MM.1S (cell line): ENCODE measurements at regions not wholly inside any gene's neighbourhood (a gene's known extent, or its start where the extent isn't known, plus 50 kb on each side); places are given as distances from the start of the nearest gene placed in this dataset.

Experiments
- DNase-seq: peaks from one replicate; pipeline ENCODE4 v3.0.0-alpha.2; 2015
- H2AFZ ChIP-seq: fragments of 300-600 bp; sonication (generic); 2 replicates; pipeline ENCODE4 v1.6.0; 2016; ENCODE audit warnings: antibody characterized with exemption, low read length
- H3F3A ChIP-seq: fragments of 300-600 bp; sonication (generic); 2 replicates; pipeline ENCODE4 v1.6.1; 2016; ENCODE audit warnings: mild to moderate bottlenecking, antibody characterized with exemption, low read length, moderate library complexity, mixed read lengths; ENCODE audit not compliant: insufficient read depth
- H3K27ac ChIP-seq: fragments of 300-600 bp; sonication (generic); 2 replicates; pipeline ENCODE4 v1.5.1; 2016; ENCODE audit warnings: mild to moderate bottlenecking, low read length
- H3K27me3 ChIP-seq: fragments of 300-600 bp; sonication (generic); replicated peaks from 2 replicates; pipeline ENCODE4 v1.6.0; 2016; ENCODE audit warnings: low read length; ENCODE audit not compliant: insufficient read depth
- H3K36me3 ChIP-seq: fragments of 300-600 bp; sonication (generic); replicated peaks from 2 replicates; pipeline ENCODE4 v1.6.1; 2016; ENCODE audit warnings: mild to moderate bottlenecking, low read length, mixed read lengths; ENCODE audit not compliant: insufficient read depth
- H3K4me1 ChIP-seq: fragments of 300-600 bp; sonication (generic); 2 replicates; pipeline ENCODE4 v1.6.1; 2016; ENCODE audit warnings: low read length, mixed read lengths
- H3K4me2 ChIP-seq: fragments of 300-600 bp; sonication (generic); 2 replicates; pipeline ENCODE4 v1.6.0; 2016; ENCODE audit warnings: low read depth, low read length
- H3K4me3 ChIP-seq: fragments of 300-600 bp; sonication (generic); 2 replicates; pipeline ENCODE4 v1.5.1; 2016; ENCODE audit warnings: low read length, mixed read lengths
- H3K79me2 ChIP-seq: fragments of 300-600 bp; sonication (generic); 2 replicates; pipeline ENCODE4 v1.6.1; 2016; ENCODE audit warnings: mixed run types, low read length, mixed read lengths
- H3K9ac ChIP-seq: fragments of 300-600 bp; sonication (generic); 2 replicates; pipeline ENCODE4 v1.6.1; 2016; ENCODE audit warnings: low read length, mixed read lengths
- H3K9me2 ChIP-seq: fragments of 300-600 bp; sonication (generic); replicated peaks from 2 replicates; pipeline ENCODE4 v1.6.1; 2016; ENCODE audit warnings: mild to moderate bottlenecking, low read length, mixed read lengths; ENCODE audit not compliant: insufficient read depth
- H3K9me3 ChIP-seq: fragments of 300-600 bp; sonication (generic); replicated peaks from 2 replicates; pipeline ENCODE4 v1.6.1; 2016; ENCODE audit warnings: mild to moderate bottlenecking, low read length, mixed read lengths; ENCODE audit not compliant: insufficient read depth
- H4K20me1 ChIP-seq: fragments of 300-600 bp; sonication (generic); 2 replicates; pipeline ENCODE4 v1.6.1; 2016; ENCODE audit warnings: mild to moderate bottlenecking, low read length, moderate library complexity, mixed read lengths; ENCODE audit not compliant: insufficient read depth
- CTCF ChIP-seq: fragments of 300-600 bp; sonication (generic); IDR thresholded peaks from 2 replicates; pipeline ENCODE4 v1.5.1; 2016; ENCODE audit warnings: antibody characterized with exemption, low read length, mixed read lengths
- EZH2 ChIP-seq: fragments of 300-600 bp; sonication (generic); optimal IDR thresholded peaks from 2 replicates; pipeline ENCODE3; 2017; ENCODE audit warnings: low read depth, mild to moderate bottlenecking, antibody characterized with exemption, low read length, mixed read lengths
- EZH2phosphoT487 ChIP-seq: fragments of 300-600 bp; sonication (generic); IDR thresholded peaks from 2 replicates; pipeline ENCODE4 v1.6.1; 2018; ENCODE audit warnings: antibody characterized with exemption, low read length

GRCh38 chr7:35411331-35411730, 157.4 kb upstream of the TBX20 start:
- no peaks in the 10 kb centered on the region for H3K36me3 ChIP-seq
- H3K4me3 ChIP-seq: no peak overlapping the region
- H3K79me2 ChIP-seq: no peaks in the 10 kb centered on the region
- no peak overlapping the region for H3K9ac ChIP-seq
- H3F3A ChIP-seq: no peaks in the 10 kb centered on the region
- H3K27ac ChIP-seq: no peak overlapping the region
- no peak for DNase-seq
- no peaks in the 10 kb centered on the region for H3K27me3 ChIP-seq
- no peaks in the 10 kb centered on the region for H3K9me2 ChIP-seq
- H4K20me1 ChIP-seq: no peaks in the 10 kb centered on the region
- no peak overlapping the region for H3K4me2 ChIP-seq
- no peaks in the 10 kb centered on the region for H3K9me3 ChIP-seq
- no peak overlapping the region for H2AFZ ChIP-seq
- TF ChIP-seq EZH2: no peak
- TF ChIP-seq EZH2phosphoT487: no peak
- TF ChIP-seq CTCF: no peak
- no peaks in the 10 kb centered on the region for H3K4me1 ChIP-seq

GRCh38 chr7:35405461-35405860, 151.6 kb upstream of the TBX20 start:
- H3F3A ChIP-seq: no peaks in the 10 kb centered on the region
- no peaks in the 10 kb centered on the region for H3K36me3 ChIP-seq
- no peak for DNase-seq
- no peak overlapping the region for H2AFZ ChIP-seq
- no peaks in the 10 kb centered on the region for H3K9me2 ChIP-seq
- no peak overlapping the region for H3K9ac ChIP-seq
- H3K4me3 ChIP-seq: no peak overlapping the region
- no peaks in the 10 kb centered on the region for H3K79me2 ChIP-seq
- no peaks in the 10 kb centered on the region for H3K9me3 ChIP-seq
- H3K27ac ChIP-seq: no peak overlapping the region
- no peak overlapping the region for H3K4me2 ChIP-seq
- TF ChIP-seq EZH2 (no peak), EZH2phosphoT487 (no peak), CTCF (no peak)
- no peaks in the 10 kb centered on the region for H3K4me1 ChIP-seq
- H4K20me1 ChIP-seq: no peaks in the 10 kb centered on the region
- no peaks in the 10 kb centered on the region for H3K27me3 ChIP-seq

GRCh38 chr7:35401217-35401879, 147.4 kb upstream of the TBX20 start:
- H3K4me1 ChIP-seq: no peaks in the 10 kb centered on the region
- no peaks in the 10 kb centered on the region for H3K79me2 ChIP-seq
- no peak overlapping the region for H3K4me3 ChIP-seq
- no peaks in the 10 kb centered on the region for H3K36me3 ChIP-seq
- H3K9me2 ChIP-seq: no peaks in the 10 kb centered on the region
- no peak overlapping the region for H3K4me2 ChIP-seq
- no peaks in the 10 kb centered on the region for H4K20me1 ChIP-seq
- H3K27ac ChIP-seq: no peak overlapping the region
- H2AFZ ChIP-seq: no peak overlapping the region
- H3F3A ChIP-seq: no peaks in the 10 kb centered on the region
- H3K27me3 ChIP-seq: no peaks in the 10 kb centered on the region
- no peak for TF ChIP-seq EZH2phosphoT487
- no peaks in the 10 kb centered on the region for H3K9me3 ChIP-seq
- no peak overlapping the region for H3K9ac ChIP-seq
- DNase-seq: no peak

- Histone ChIP-seq H3K4me3 (no peak overlapping the region), H3K4me2 (no peak overlapping the region), H3K36me3 (no peaks in the 10 kb centered on the region), H3K27ac (no peak overlapping the region), H3K9me3 (no peaks in the 10 kb centered on the region), H2AFZ (no peak overlapping the region), H3K79me2 (no peaks in the 10 kb centered on the region), H3K9me2 (no peaks in the 10 kb centered on the region), H3K9ac (no peak overlapping the region), H4K20me1 (no peaks in the 10 kb centered on the region), H3K27me3 (no peaks in the 10 kb centered on the region), H3F3A (no peaks in the 10 kb centered on the region), H3K4me1 (no peaks in the 10 kb centered on the region)
- no peak for DNase-seq
- TF ChIP-seq EZH2: no peak
- no peak for TF ChIP-seq EZH2phosphoT487
- TF ChIP-seq CTCF: no peak
Measured at GRCh38 chr7:35399840-35400239, 145.9 kb upstream of the TBX20 start.
